Panc1 (cell line): ENCODE measurements at regions not wholly inside any gene's neighbourhood (a gene's known extent, or its start where the extent isn't known, plus 50 kb on each side); places are given as distances from the start of the nearest gene placed in this dataset.
A peak's percentile ranks its signal among the peaks of the same experiment; 100 is the strongest.

ENCODE experiments used
- ATAC-seq: fragments of 200-7000 bp; cut with Tn5 transposase; 2 replicates; pipeline ENCODE4 v1.9.1; 2020; ENCODE audit warnings: mild to moderate bottlenecking, moderate library complexity
- BruUV-seq: library from RNA; stranded (reverse); fragments of 400-500 nt; replicated peaks from 2 replicates; lab custom pipeline; 2021; lab: Mats Ljungman, UMichigan
- CTCF ChIA-PET: fragments of 300-600 bp; sonication (Branson Sonifier 250); formaldehyde crosslinking; loops from one replicate; lab custom pipeline; 2022; ENCODE audit warnings: antibody characterized with exemption; lab: Charles Lee
- POLR2A ChIA-PET: fragments of 300-600 bp; sonication (Branson Sonifier 250); formaldehyde crosslinking; loops from one replicate; lab custom pipeline; 2022; ENCODE audit warnings: antibody characterized with exemption; lab: Charles Lee
- DNase-seq: peaks from one replicate; pipeline ENCODE4 v3.0.0-alpha.2; 2010; ENCODE audit warnings: low read depth, low spot score
- H3K27ac ChIP-seq: 2 replicates; pipeline ENCODE4 v1.5.1; 2011; ENCODE audit warnings: mild to moderate bottlenecking, low read length, inconsistent platforms
- H3K27me3 ChIP-seq: fragments of 200-500 bp; sonication (Bioruptor generic); 2 replicates; pipeline ENCODE4 v1.6.0; 2014; ENCODE audit warnings: low read length, inconsistent platforms; ENCODE audit not compliant: control insufficient read depth, insufficient read depth
- H3K36me3 ChIP-seq: fragments of 200-500 bp; sonication (Bioruptor generic); 2 replicates; pipeline ENCODE4 v1.5.1; 2014; ENCODE audit warnings: inconsistent platforms, mild to moderate bottlenecking, low read length, moderate library complexity; ENCODE audit not compliant: control insufficient read depth, insufficient read depth
- H3K4me1 ChIP-seq: 2 replicates; pipeline ENCODE4 v1.5.1; 2011; ENCODE audit warnings: inconsistent platforms, mild to moderate bottlenecking, low read length, moderate library complexity; ENCODE audit not compliant: control insufficient read depth, insufficient read depth
- H3K4me3 ChIP-seq, 2 experiments: 2 replicates each; pipeline ENCODE4 v1.5.1; 2011 to 2012; ENCODE audit warnings: low read depth in 2 of 2, low read length in 2 of 2, mild to moderate bottlenecking in 2 of 2, inconsistent platforms in 1 of 2, moderate library complexity in 1 of 2
- H3K9me3 ChIP-seq: fragments of 200-500 bp; sonication (Bioruptor generic); 2 replicates; pipeline ENCODE4 v1.5.1; 2014; ENCODE audit warnings: low read depth, mild to moderate bottlenecking, inconsistent platforms, low read length, moderate library complexity; ENCODE audit not compliant: control insufficient read depth, insufficient read depth
- POLR2AphosphoS5 ChIP-seq: IDR thresholded peaks from 2 replicates; pipeline ENCODE4 v1.6.1; 2012; ENCODE audit warnings: mild to moderate bottlenecking, low read depth, low read length, moderate library complexity
- SIN3A ChIP-seq: IDR thresholded peaks from 2 replicates; pipeline ENCODE4 v1.6.1; 2012; ENCODE audit warnings: low read depth, mild to moderate bottlenecking, low read length, moderate library complexity, borderline replicate concordance; ENCODE audit not compliant: insufficient read depth
- TCF7L2 ChIP-seq: IDR thresholded peaks from 2 replicates; pipeline ENCODE4 v1.6.1; 2011; ENCODE audit warnings: mild to moderate bottlenecking, low read depth, low read length, inconsistent platforms
- in situ Hi-C: cut with HindIII; loops from 2 replicates; pipeline ENCODE4 v1.10.0; 2016; ENCODE audit warnings: low sequenced_read_pairs, low pct_unique_long_range_greater_than_20kb
- intact Hi-C: fragments of 100-400 bp; cut with micrococcal nuclease; formaldehyde crosslinking; loops from one replicate; pipeline ENCODE4 v1.10.0; 2022; ENCODE audit not compliant: unreplicated experiment
- TF ChIP-seq, protein P1 (sequence below): fragments of 450-650 bp; IDR thresholded peaks from 2 replicates; pipeline ENCODE4 v1.5.1; 2017; ENCODE audit warnings: mild to moderate bottlenecking
- TF ChIP-seq, protein P2 (sequence below), 2 experiments: IDR thresholded peaks; 2 replicates each; pipeline ENCODE4 v1.6.1; 2011 to 2012; ENCODE audit warnings: low read depth in 2 of 2, control low read depth in 1 of 2, low read length in 1 of 2, mild to moderate bottlenecking in 1 of 2, moderate library complexity in 1 of 2; ENCODE audit not compliant: insufficient read depth in 1 of 2

DNA sequence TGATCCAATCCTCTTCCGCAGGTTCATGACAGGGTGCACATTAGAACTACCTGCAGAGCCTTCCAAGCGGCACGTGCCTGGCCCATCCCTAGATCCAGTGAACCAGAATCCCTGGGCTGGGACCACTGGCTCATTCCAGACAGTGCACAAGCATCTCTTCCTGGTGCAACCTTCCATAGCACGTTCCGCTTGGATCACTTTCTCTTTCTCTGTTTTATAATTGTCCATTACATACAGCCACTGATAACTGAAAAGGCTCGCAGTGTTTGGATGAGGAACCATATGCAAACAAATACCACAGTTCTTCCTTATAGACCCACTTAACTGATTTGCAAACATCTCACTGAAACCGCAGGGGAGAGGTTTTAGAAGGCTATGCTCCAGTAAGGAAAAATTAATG, 59.6 kb upstream of the DDR1 start:
- peaks cover 55% of the 10 kb centered on the region for H3K4me1 ChIP-seq
- H3K27me3 ChIP-seq: no peaks in the 10 kb centered on the region
- intact Hi-C loops: no loop called here
- no peaks in the 10 kb centered on the region for H3K9me3 ChIP-seq
- TF ChIP-seq SIN3A (no peak), TCF7L2 (no peak), POLR2AphosphoS5 (no peak)
- TF ChIP-seq, protein P1, sequence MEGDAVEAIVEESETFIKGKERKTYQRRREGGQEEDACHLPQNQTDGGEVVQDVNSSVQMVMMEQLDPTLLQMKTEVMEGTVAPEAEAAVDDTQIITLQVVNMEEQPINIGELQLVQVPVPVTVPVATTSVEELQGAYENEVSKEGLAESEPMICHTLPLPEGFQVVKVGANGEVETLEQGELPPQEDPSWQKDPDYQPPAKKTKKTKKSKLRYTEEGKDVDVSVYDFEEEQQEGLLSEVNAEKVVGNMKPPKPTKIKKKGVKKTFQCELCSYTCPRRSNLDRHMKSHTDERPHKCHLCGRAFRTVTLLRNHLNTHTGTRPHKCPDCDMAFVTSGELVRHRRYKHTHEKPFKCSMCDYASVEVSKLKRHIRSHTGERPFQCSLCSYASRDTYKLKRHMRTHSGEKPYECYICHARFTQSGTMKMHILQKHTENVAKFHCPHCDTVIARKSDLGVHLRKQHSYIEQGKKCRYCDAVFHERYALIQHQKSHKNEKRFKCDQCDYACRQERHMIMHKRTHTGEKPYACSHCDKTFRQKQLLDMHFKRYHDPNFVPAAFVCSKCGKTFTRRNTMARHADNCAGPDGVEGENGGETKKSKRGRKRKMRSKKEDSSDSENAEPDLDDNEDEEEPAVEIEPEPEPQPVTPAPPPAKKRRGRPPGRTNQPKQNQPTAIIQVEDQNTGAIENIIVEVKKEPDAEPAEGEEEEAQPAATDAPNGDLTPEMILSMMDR: no peak
- TF ChIP-seq, protein P2, sequence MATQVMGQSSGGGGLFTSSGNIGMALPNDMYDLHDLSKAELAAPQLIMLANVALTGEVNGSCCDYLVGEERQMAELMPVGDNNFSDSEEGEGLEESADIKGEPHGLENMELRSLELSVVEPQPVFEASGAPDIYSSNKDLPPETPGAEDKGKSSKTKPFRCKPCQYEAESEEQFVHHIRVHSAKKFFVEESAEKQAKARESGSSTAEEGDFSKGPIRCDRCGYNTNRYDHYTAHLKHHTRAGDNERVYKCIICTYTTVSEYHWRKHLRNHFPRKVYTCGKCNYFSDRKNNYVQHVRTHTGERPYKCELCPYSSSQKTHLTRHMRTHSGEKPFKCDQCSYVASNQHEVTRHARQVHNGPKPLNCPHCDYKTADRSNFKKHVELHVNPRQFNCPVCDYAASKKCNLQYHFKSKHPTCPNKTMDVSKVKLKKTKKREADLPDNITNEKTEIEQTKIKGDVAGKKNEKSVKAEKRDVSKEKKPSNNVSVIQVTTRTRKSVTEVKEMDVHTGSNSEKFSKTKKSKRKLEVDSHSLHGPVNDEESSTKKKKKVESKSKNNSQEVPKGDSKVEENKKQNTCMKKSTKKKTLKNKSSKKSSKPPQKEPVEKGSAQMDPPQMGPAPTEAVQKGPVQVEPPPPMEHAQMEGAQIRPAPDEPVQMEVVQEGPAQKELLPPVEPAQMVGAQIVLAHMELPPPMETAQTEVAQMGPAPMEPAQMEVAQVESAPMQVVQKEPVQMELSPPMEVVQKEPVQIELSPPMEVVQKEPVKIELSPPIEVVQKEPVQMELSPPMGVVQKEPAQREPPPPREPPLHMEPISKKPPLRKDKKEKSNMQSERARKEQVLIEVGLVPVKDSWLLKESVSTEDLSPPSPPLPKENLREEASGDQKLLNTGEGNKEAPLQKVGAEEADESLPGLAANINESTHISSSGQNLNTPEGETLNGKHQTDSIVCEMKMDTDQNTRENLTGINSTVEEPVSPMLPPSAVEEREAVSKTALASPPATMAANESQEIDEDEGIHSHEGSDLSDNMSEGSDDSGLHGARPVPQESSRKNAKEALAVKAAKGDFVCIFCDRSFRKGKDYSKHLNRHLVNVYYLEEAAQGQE (IDR thresholded peaks at IDR 0.05; ENCODE audit: insufficient read depth in 1 of 2, low read depth in 2 of 2, low read length in 1 of 2): no peak
- no peaks in the 10 kb centered on the region for H3K36me3 ChIP-seq
- no peak for ATAC-seq
- no TSS peak for BruUV-seq
- ChIA-PET POLR2A (interaction anchor here (0.6 kb wide), 1 partner anchor 227 kb away, joined by 3 read pairs; no protein-coding TSS in a partner anchor), CTCF (no interaction called here)
- in situ Hi-C loops: no loop called here
- no peak overlapping the region for H3K4me3 ChIP-seq
- DNase-seq: no peak
- H3K27ac ChIP-seq: peak overlapping the region; percentile 55; the same call in 1 of the 2 replicates

DNA sequence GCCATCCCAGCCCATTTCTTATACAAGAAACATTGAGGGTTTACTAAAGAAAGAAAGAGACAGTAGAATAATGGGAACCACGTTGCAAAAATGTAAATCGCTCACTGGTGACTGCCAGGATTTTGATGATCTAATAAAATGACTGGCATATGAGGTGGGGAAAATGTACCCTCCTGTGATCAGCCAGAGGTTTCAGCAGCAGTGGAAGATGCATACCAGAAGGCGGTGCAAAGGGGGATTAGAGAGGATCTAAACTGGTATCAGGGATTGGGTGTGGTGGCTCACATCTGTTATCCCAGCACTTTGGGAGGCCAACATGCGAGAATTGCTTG, 60.8 kb upstream of the DDR1 start:
- Histone ChIP-seq H3K9me3 (no peaks in the 10 kb centered on the region), H3K36me3 (no peaks in the 10 kb centered on the region), H3K4me1 (peaks cover 58% of the 10 kb centered on the region), H3K27me3 (no peaks in the 10 kb centered on the region), H3K27ac (peak overlapping the region; percentile 92), H3K4me3 (no peak overlapping the region)
- BruUV-seq: no TSS peak
- ATAC-seq (no peak), DNase-seq (no peak)
- ChIA-PET CTCF (interaction anchor here (0.5 to 0.8 kb wide), 2 partner anchors 56 to 216 kb away, joined by 3 to 7 read pairs; no protein-coding TSS in a partner anchor), POLR2A (interaction anchor here (0.6 to 0.7 kb wide), 3 partner anchors 50 to 258 kb away, joined by 3 to 10 read pairs (median 5); partner anchors contain the start of gene MDC1)
- TF ChIP-seq, protein P2 (IDR thresholded peaks at IDR 0.05; ENCODE audit: insufficient read depth in 1 of 2, low read depth in 2 of 2, low read length in 1 of 2): no peak
- TF ChIP-seq, protein P1: no peak
- TF ChIP-seq TCF7L2 (no peak), SIN3A (no peak), POLR2AphosphoS5 (no peak)
- in situ Hi-C loops (no loop called here), intact Hi-C loops (loop anchor here (2.0 kb wide), 1 partner anchor 79 kb away; the partner anchor contains the start of gene IER3)
